DOHH2 (cell line): ENCODE measurements at regions not wholly inside any gene's neighbourhood (a gene's known extent, or its start where the extent isn't known, plus 50 kb on each side); places are given as distances from the start of the nearest gene placed in this dataset.

Experiments used
- CTCF ChIP-seq: fragments of 200-600 bp; sonication (generic); IDR thresholded peaks from one replicate; pipeline ENCODE4 v1.5.1; 2014; ENCODE audit warnings: antibody characterized with exemption, mild to moderate bottlenecking, low read depth, low read length; ENCODE audit not compliant: poor library complexity, severe bottlenecking
- EZH2phosphoT487 ChIP-seq: fragments of 200-600 bp; sonication (generic); IDR thresholded peaks from 2 replicates; pipeline ENCODE4 v1.6.1; 2017; ENCODE audit warnings: borderline replicate concordance, mild to moderate bottlenecking, antibody characterized with exemption, low read length, moderate library complexity, mixed read lengths

GRCh38 chr16:8032406-8032805, 557.9 kb downstream of the TMEM114 start:
- TF ChIP-seq CTCF (no peak), EZH2phosphoT487 (no peak)
